H1 (cell line): ENCODE measurements at regions not wholly inside any gene's neighbourhood (a gene's known extent, or its start where the extent isn't known, plus 50 kb on each side); places are given as distances from the start of the nearest gene placed in this dataset.

Experiments
- CTCF ChIA-PET: fragments of 300-600 bp; sonication (Branson Sonifier 250); formaldehyde crosslinking; loops from one replicate; lab custom pipeline; 2021; ENCODE audit not compliant: partially characterized antibody; lab: Charles Lee
- POLR2A ChIA-PET: fragments of 300-600 bp; sonication (Branson Sonifier 250); formaldehyde crosslinking; loops from one replicate; lab custom pipeline; 2021; ENCODE audit warnings: inconsistent platforms; ENCODE audit not compliant: partially characterized antibody; lab: Charles Lee
- DNase-seq, 2 experiments: peaks; one replicate each; pipeline versions ENCODE4 v3.0.0 to v3.0.0-alpha.2; 2010 to 2022; ENCODE audit warnings: low spot score in 2 of 2, low read depth in 1 of 2, mixed read lengths in 1 of 2
- FAIRE-seq: peaks from 2 replicates; lab custom pipeline; 2011; peaks lifted over from hg19 to GRCh38; lab: Jason Lieb, UNC
- H2AFZ ChIP-seq: 2 replicates; pipeline ENCODE4 v1.8.1; 2012; ENCODE audit warnings: low read length, inconsistent platforms
- H2AK5ac ChIP-seq: 2 replicates; pipeline ENCODE4 v1.6.1; 2013; ENCODE audit warnings: low read depth, low read length
- H2BK120ac ChIP-seq: replicated peaks from 2 replicates; pipeline ENCODE3; 2013; ENCODE audit warnings: low read depth, low read length, inconsistent platforms
- H2BK12ac ChIP-seq: 2 replicates; pipeline ENCODE4 v1.6.1; 2013; ENCODE audit warnings: low read depth, low read length
- H2BK15ac ChIP-seq: 2 replicates; pipeline ENCODE4 v1.6.1; 2013; ENCODE audit warnings: low read length
- H2BK20ac ChIP-seq: 2 replicates; pipeline ENCODE4 v1.6.1; 2013; ENCODE audit warnings: low read length
- H2BK5ac ChIP-seq: 2 replicates; pipeline ENCODE4 v1.6.1; 2013; ENCODE audit warnings: low read depth, low read length
- H3K14ac ChIP-seq: 2 replicates; pipeline ENCODE4 v1.6.1; 2013; ENCODE audit warnings: inconsistent platforms; ENCODE audit not compliant: insufficient read length
- H3K18ac ChIP-seq: 2 replicates; pipeline ENCODE4 v1.6.1; 2013; ENCODE audit warnings: low read length; ENCODE audit errors: extremely low read depth
- H3K23ac ChIP-seq: 2 replicates; pipeline ENCODE4 v1.6.1; 2013; ENCODE audit warnings: inconsistent platforms; ENCODE audit not compliant: insufficient read length
- H3K23me2 ChIP-seq: 2 replicates; pipeline ENCODE4 v1.6.1; 2013; ENCODE audit warnings: low read depth, low read length
- H3K27ac ChIP-seq: 2 replicates; pipeline ENCODE4 v1.6.1; 2011; ENCODE audit warnings: low read depth, low read length, inconsistent platforms
- H3K27me3 ChIP-seq, 4 experiments: replicated peaks in 1 of 4; 1 replicate in 1 of 4; 2 replicates in 3 of 4; pipeline versions ENCODE4 v1.6.1 to v1.8.1; 2011 to 2013; ENCODE audit warnings: low read length in 3 of 4, mild to moderate bottlenecking in 3 of 4, inconsistent platforms in 2 of 4, mixed read lengths in 2 of 4, moderate library complexity in 1 of 4; ENCODE audit not compliant: control insufficient read depth in 3 of 4, insufficient read depth in 3 of 4; ENCODE audit errors: extremely low read depth in 1 of 4
- H3K36me3 ChIP-seq, 4 experiments: 2 replicates each; pipeline versions ENCODE4 v1.6.1 to v1.8.1; 2011 to 2013; ENCODE audit warnings: mild to moderate bottlenecking in 4 of 4, low read length in 3 of 4, moderate library complexity in 2 of 4, control low read depth in 1 of 4, inconsistent platforms in 1 of 4; ENCODE audit not compliant: insufficient read depth in 4 of 4, control insufficient read depth in 2 of 4
- H3K4ac ChIP-seq: replicated peaks from 2 replicates; pipeline ENCODE3; 2013; ENCODE audit warnings: low read length, low read depth, mixed read lengths, inconsistent platforms; ENCODE audit not compliant: insufficient read length
- H3K4me1 ChIP-seq, 4 experiments: replicated peaks in 1 of 4; 1 replicate in 1 of 4; 2 replicates in 3 of 4; pipeline versions ENCODE4 v1.6.1 to v1.8.1; 2011 to 2013; ENCODE audit warnings: low read length in 3 of 4, inconsistent platforms in 2 of 4, mixed read lengths in 1 of 4; ENCODE audit not compliant: insufficient read depth in 4 of 4, control insufficient read depth in 3 of 4
- H3K4me2 ChIP-seq, 2 experiments: 2 replicates each; pipeline versions ENCODE4 v1.6.1 to v1.8.1; 2011 to 2013; ENCODE audit warnings: low read depth in 2 of 2, low read length in 2 of 2, control low read depth in 1 of 2, inconsistent platforms in 1 of 2, mild to moderate bottlenecking in 1 of 2; ENCODE audit not compliant: insufficient read depth in 1 of 2
- H3K4me3 ChIP-seq, 4 experiments: fragments of 200-600, 300-600 bp in 1 of 4; sonication (generic), shearing (Covaris generic), sonication (Bioruptor Twin) in 1 of 4; 2 replicates each; pipeline versions ENCODE4 v1.5.1 to v1.8.1; 2011 to 2016; ENCODE audit warnings: low read length in 4 of 4, low read depth in 3 of 4, control low read depth in 2 of 4, inconsistent platforms in 2 of 4, mild to moderate bottlenecking in 2 of 4, mixed read lengths in 1 of 4, moderate library complexity in 1 of 4; ENCODE audit not compliant: insufficient read depth in 2 of 4; ENCODE audit errors: extremely low read depth in 1 of 4
- H3K56ac ChIP-seq: replicated peaks from 2 replicates; pipeline ENCODE3; 2013; ENCODE audit warnings: low read depth, mild to moderate bottlenecking, mixed read lengths, low read length, inconsistent platforms; ENCODE audit not compliant: insufficient read length
- H3K79me1 ChIP-seq: 2 replicates; pipeline ENCODE4 v1.6.1; 2013; ENCODE audit warnings: low read depth, low read length, control low read depth
- H3K79me2 ChIP-seq, 2 experiments: 2 replicates each; pipeline versions ENCODE4 v1.6.1 to v1.8.1; 2012 to 2013; ENCODE audit warnings: low read length in 2 of 2, mild to moderate bottlenecking in 2 of 2, inconsistent platforms in 1 of 2; ENCODE audit not compliant: insufficient read depth in 2 of 2, control insufficient read depth in 1 of 2
- H3K9ac ChIP-seq, 4 experiments: replicated peaks in 1 of 4; 1 replicate in 1 of 4; 2 replicates in 3 of 4; pipeline versions ENCODE4 v1.6.1 to v1.8.1; 2011 to 2013; ENCODE audit warnings: low read depth in 3 of 4, low read length in 3 of 4, control low read depth in 2 of 4, mild to moderate bottlenecking in 2 of 4, moderate library complexity in 2 of 4, inconsistent platforms in 1 of 4; ENCODE audit errors: extremely low read depth in 1 of 4
- H3K9me3 ChIP-seq, 2 experiments: 2 replicates each; pipeline versions ENCODE4 v1.6.1 to v1.8.1; 2012 to 2013; ENCODE audit warnings: mild to moderate bottlenecking in 2 of 2, moderate library complexity in 2 of 2, control low read depth in 1 of 2, inconsistent platforms in 1 of 2, low read depth in 1 of 2, low read length in 1 of 2, mixed read lengths in 1 of 2; ENCODE audit not compliant: insufficient read depth in 2 of 2
- H4K20me1 ChIP-seq, 2 experiments: replicated peaks in 1 of 2; 2 replicates each; pipeline versions ENCODE3 to v1.8.1; 2011 to 2013; ENCODE audit warnings: inconsistent platforms in 2 of 2, low read length in 2 of 2, mild to moderate bottlenecking in 1 of 2; ENCODE audit not compliant: insufficient read depth in 2 of 2, control insufficient read depth in 1 of 2
- H4K5ac ChIP-seq: 2 replicates; pipeline ENCODE4 v1.6.1; 2013; ENCODE audit warnings: low read length, low read depth, mixed read lengths, inconsistent platforms; ENCODE audit not compliant: insufficient read length
- H4K8ac ChIP-seq: 2 replicates; pipeline ENCODE4 v1.8.0; 2013; ENCODE audit warnings: mild to moderate bottlenecking, moderate library complexity, low read length, inconsistent platforms; ENCODE audit not compliant: insufficient read depth; ENCODE audit errors: extremely low read depth
- H4K91ac ChIP-seq: replicated peaks from 2 replicates; pipeline ENCODE3; 2013; ENCODE audit warnings: low read length, mixed read lengths, inconsistent platforms; ENCODE audit not compliant: insufficient read length
- YY1 ChIP-seq: IDR thresholded peaks from 2 replicates; pipeline ENCODE4 v1.6.1; 2011; ENCODE audit warnings: low read depth, mild to moderate bottlenecking, low read length
- WGBS, 2 experiments: shearing (Covaris generic) in 1 of 2; methylation state at CpG; one replicate each; pipeline versions ENCODE4 v1.1.6 to v1.1.7; 2013 to 2015; ENCODE audit warnings: low lambda C conversion rate in 2 of 2, mixed read lengths in 2 of 2, inconsistent platforms in 1 of 2, low coverage in 1 of 2, missing lambda C conversion rate in 1 of 2; ENCODE audit not compliant: insufficient replicate concordance in 2 of 2, insufficient coverage in 1 of 2, insufficient read length in 1 of 2; ENCODE audit errors: extremely low coverage in 1 of 2, missing lambda C conversion rate in 1 of 2; 5-methylcytosine and 5-hydroxymethylcytosine counted together

DNA sequence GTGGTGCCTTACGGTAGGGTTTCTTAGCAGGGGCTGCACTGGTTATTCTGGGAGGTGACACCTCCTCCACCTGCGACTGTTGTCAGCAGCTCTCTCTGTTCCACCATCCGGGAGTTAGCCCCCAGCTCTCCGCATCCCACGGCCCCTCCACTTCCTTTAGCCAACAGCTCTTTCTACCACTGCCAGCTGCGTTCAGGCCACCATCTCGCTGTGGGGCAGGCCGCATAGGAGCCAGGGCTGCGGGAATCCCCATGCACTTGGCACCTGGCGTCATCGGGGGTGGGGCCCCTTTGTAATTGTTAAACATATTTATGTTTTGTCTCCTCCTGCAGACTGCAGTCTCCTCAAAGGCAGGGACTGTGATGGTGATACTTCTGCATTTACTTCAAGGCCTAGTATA, 480.2 kb downstream of the SMARCA1 start:
- Histone ChIP-seq H3K4me1 (no peaks in the 10 kb centered on the region), H2AK5ac (no peak overlapping the region), H2BK120ac (no peak overlapping the region), H3K18ac (no peak overlapping the region), H3K4me3 (no peak overlapping the region), H3K79me2 (no peaks in the 10 kb centered on the region), H3K27me3 (no peaks in the 10 kb centered on the region), H3K9me3 (peaks cover 4 to 14% of the 10 kb centered on the region in 2 experiments; a peak in 3 of 4 replicates), H2BK5ac (no peak overlapping the region), H3K56ac (no peak overlapping the region), H3K4me2 (no peak overlapping the region), H3K23ac (no peak overlapping the region), H3K36me3 (0 out of 8 replicates have a peak, but pooled peaks cover 0 to 4% (median 0%) of the 10 kb centered on the region in 4 experiments), H4K8ac (no peak overlapping the region), H3K23me2 (no peaks in the 10 kb centered on the region), H2AFZ (no peak overlapping the region), H4K20me1 (no peaks in the 10 kb centered on the region), H3K27ac (no peak overlapping the region), H4K91ac (no peak overlapping the region), H3K4ac (no peak overlapping the region), H2BK20ac (no peak overlapping the region), H2BK15ac (no peak overlapping the region), H3K14ac (no peak overlapping the region), H3K79me1 (no peaks in the 10 kb centered on the region), H4K5ac (no peak overlapping the region), H2BK12ac (no peak overlapping the region), H3K9ac (no peak overlapping the region)
- POLR2A ChIA-PET = interaction anchor here (0.8 kb wide), 1 partner anchor 8 kb away, joined by 3 read pairs; no protein-coding TSS in a partner anchor
- TF ChIP-seq YY1 = no peak
- DNase-seq (no peak), FAIRE-seq (no peak)
- CTCF ChIA-PET = interaction anchor here (1.6 kb wide), 1 partner anchor 72 kb away, joined by 3 read pairs; no protein-coding TSS in a partner anchor
- 96% methylated on average over 7 of the region's 11 CpGs; no CpG with 5 or more reads in 1 of the 2 experiments for WGBS, 2 experiments
